Stimulated activated CD8-positive, alpha-beta memory T cell treated with anti-CD3 and anti-CD28 coated beads, Interleukin-7, amount 100 ng/mL, for 1 hour (primary cell): ENCODE measurements at regions not wholly inside any gene's neighbourhood (a gene's known extent, or its start where the extent isn't known, plus 50 kb on each side); places are given as distances from the start of the nearest gene placed in this dataset.

Experiments used
- DNase-seq, 2 donors: peaks; one replicate each; pipeline ENCODE4 v3.0.0-alpha.2; 2020; ENCODE audit warnings: low read depth in 2 of 2

DNA sequence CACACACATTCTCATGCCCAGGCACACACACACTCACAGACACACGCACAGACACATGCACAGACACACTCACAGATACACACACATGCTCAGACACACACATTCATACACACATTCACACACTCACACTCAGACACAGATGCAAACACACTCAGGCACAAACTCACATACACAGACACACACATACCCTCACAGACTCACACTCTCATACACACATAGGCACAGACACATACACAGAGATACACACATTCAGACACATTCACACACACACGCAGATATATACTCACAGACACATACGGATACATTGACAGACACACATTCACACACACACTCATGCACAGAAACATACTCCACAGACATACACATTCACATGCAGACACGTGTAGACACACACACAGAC is 89.6 kb downstream of the RBFOX3 start:
- DNase-seq, result no peak

GRCh38 chr17:79520167-79521165 is 90.4 kb downstream of the RBFOX3 start:
- DNase-seq, result no peak

GRCh38 chr17:79519601-79520000 is 91.2 kb downstream of the RBFOX3 start:
- no peak for DNase-seq

GRCh38 chr17:79518585-79519523 is 92.0 kb downstream of the RBFOX3 start:
- no peak for DNase-seq

DNA sequence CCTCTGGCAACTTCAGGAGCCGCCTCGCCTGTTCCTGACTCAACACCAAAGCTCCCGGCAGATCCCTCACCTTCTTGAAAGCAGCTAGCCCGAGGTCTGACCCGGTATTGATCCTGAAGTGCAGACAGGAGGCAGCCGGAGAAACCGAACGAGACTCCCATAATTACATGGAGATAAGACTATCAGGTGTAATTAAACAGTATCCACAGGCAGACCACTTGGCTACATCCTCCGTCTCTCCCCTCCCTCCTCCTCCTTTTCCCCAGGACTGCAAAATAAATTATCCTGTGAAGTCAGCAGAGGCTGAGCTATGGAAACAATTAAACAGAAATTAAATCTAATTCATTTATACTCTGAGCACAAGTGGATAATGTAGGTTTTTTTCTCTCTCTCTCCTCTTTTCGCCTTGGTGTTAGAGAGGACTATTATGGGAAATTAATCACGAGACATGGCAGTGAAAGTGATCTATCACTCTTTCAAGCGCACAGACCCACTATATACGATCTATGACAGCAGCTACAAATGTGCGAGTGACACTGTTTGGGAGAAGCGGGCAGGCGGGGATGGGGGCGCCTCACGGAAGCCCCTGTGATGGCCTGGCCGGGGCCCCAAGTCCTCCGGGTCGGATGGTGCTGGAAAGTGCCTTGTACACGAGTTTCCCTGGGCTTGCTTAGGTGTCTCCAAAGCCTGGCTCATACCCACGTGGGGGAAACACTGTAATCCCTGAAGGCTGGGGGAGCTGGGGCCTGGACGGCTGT is 92.8 kb downstream of the RBFOX3 start:
- no peak for DNase-seq

DNA sequence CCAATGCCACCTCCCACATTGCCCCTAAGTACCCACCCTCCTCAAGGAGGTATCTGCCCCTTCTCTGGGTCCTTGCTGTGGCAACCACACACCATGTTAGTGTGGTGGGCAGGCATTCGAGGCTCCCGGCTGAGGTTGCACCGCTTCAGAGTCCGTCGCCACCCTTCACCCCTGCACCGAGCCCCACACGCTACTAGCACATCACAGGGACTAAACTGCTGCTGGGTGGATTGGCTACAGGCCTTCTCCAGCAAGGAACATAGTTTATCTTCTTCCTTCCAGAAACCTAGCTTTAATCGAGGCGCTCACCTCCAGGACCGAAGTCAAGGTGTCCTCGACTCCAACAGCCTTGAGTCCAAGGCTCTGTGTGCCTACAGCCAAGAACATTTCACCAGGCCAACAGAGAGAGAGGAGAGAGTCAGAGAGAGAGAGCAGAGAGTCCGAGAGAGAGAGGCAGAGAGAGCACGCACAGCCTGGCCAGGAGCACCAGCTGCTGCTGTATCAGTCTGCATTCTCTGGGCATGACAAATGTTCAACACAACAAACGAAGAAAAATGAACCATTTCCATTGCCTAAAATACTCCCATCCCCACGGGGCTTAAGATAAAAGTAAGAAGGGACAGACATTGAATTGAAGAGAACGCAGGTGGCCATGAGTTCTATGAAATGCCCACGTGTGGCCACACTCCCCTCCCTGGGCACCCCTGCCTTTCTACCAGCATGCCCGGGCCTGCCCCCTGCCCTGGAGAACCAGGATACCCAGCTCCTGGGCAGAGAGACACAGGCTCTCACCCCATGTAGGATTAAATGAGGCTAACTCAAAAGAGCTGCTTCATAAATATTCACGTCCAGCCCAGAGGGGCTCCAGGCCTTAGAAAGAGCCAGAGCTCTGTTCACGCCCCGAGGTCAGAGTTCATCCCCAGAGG is 94.9 kb downstream of the RBFOX3 start:
- no peak for DNase-seq

DNA sequence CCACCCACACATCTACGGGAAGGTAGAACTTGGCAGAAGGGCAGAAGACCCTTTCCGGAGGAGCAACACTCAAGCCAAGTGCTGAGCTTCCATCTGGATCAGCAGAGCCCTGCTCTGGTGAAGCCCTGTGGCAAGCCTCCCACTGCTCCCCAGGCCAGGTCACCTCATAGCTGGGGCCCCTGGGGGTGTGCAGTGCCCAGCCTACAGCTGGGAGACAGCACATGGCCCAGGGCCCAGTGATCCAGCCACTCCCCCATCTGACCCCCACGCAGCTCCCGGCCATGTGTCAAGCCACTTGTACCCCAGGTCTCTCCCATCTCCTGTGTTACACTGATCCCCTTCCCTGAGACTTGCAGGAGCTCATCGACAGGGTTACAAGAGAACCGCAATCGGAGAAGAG is 95.7 kb downstream of the RBFOX3 start:
- DNase-seq, result no peak

DNA sequence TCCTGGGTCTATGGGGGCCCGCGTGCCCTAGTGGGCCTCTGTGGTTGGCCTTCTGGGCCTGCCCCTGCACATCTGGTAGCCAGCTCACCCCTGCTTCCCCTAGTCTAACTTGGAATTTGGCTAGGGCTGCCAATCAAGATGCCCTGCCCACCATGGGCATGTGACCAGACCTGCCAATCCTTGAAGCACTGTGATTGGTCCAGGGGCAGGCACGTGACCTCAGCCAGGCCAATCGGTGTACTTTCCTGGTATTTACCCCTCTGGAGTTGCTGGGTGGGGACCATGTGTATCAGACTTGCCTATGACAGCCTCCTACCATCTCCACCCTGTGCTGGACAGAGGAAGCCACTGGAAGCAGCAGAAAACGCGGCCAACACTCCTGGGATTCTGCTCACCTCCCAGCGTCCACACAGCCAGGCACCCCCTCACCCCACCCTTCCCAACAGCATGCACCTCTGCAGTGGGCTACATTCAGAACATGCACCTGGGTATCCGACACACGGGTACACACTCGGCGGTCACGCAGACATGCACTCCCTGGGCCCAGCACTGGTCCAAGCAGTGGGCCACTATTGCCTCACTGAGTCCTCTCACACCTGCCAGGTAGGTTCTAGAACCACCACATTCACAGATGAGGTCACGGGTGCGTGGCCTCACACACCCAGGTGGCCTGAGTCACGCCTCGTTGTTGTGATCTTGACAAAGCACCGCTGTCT is 96.9 kb downstream of the RBFOX3 start:
- DNase-seq, result no peak

DNA sequence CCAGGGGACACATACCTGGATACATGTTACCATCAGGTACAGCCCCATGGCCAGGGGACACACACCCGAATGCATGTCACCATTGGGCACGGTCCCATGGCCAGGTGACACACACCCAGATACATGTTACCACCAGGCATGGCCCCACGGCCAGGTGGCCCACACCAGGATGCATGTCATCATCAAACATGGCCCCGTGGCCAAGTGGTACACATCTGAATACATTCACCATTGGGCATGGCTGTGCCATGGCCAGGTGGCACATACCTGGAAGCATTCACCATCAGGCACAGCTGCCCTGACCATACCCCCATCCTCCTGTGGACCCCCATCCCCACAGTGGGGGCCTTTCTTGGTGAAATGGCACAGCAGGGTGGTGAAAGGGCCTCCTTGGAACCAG is 97.6 kb downstream of the RBFOX3 start:
- no peak for DNase-seq

- no peak for DNase-seq
Observed at GRCh38 chr17:79511471-79511870, 99.4 kb downstream of the RBFOX3 start.

- DNase-seq, result no peak
Observed at GRCh38 chr17:79510071-79510470, 100.8 kb downstream of the RBFOX3 start.

DNA sequence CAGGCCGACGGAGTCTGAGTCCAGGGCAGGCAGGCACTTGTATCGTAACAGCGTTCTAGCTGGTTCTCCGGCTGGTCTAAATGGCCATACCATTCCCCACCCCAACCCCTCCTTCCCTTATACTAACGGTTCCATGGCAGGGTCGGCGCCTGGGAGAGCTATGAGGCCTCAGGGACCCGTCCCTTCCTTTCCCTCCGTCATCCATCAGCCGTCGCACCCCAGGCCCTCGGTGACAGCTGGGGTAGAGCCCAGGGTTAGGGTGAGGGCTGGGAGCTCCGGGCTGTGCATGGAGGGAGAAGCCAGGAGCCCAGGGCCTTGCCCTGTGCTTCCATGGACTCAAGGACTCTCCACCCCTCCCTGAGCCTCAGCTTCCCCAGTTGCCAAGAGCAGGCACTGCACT is 101.4 kb downstream of the RBFOX3 start:
- DNase-seq, result no peak

GRCh38 chr17:79509008-79509407 is 101.8 kb downstream of the RBFOX3 start:
- DNase-seq, result no peak

GRCh38 chr17:79508291-79508716 is 102.5 kb downstream of the RBFOX3 start:
- no peak for DNase-seq

DNA sequence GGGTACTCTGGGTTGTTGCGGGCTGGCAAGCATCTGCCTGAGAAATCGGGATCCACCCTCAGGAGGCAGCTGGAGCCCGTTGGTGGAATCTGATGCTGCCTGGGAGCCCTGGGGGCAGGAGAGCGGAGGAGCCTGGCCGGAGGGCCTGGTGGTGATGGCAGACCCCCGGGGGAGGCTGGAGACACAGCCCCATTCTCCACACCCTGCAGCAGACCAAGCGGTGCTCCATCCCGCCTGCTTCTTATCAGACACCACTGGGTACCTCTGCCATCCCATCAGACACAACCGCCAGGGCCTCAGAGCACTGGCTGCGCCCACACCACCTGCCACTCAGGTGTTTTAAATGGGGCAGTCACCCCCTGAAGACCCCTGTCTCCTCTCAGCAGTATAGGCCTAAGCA is 103.9 kb downstream of the RBFOX3 start:
- no peak for DNase-seq

DNA sequence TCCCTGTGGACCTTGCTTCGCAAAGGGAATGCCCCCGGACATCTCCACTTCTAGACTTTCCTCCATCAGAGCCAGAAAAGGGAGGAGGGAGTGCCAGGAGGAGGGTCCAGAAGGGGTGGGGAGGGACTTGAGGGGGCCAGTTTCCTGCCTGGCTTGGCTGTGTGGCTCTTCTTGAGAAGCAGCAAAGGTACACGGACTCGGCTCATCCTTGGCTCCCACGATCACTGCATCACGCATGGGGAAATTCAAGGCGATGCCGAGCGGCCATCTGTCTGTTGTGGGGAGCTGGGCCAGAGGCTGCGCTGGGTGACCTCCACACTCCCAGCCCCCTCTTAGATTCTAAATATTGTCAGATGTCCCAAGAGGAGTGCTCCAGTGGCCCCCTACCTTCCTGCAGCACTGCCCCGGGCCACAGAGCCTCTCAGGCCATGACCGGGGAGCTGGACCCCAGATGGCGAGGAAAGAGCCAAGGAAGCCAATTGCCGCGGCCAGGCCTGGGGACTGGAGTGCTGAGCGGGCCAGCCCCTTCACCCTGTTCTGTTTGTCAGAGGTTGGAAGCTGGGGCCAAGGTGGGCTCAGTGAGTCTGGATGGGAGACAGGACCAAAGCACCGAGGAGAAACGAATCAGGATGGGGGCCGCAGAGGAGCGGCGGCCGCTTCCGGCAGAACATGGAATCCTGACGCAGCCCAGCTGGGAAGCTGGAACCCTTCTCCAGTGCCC is 104.5 kb downstream of the RBFOX3 start:
- DNase-seq, result no peak

- no peak for DNase-seq
Observed at GRCh38 chr17:79505199-79505598, 105.7 kb downstream of the RBFOX3 start.

DNA sequence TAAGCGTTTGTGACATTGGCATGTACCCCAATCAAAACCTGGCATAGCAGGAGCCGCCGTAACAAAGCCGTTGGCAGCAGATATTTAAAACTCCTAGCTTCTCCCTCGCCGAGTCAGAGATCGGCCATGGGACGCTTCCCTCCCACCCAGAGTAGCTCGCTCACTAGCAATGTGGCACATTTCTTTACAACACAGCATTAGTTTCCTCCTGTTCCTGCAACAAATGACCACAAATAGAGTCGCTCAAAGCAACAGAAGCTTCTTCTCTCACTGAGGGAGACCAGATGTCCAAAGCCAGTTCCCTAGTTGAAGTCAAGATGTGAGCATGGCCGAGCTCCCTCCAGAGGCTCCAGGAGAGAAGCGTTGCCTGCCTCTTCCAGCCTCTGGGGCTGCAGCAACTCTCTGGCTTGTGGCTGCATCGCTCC is 106.7 kb downstream of the RBFOX3 start:
- DNase-seq, result no peak

- no peak for DNase-seq
Observed at GRCh38 chr17:79503126-79503839, 107.6 kb downstream of the RBFOX3 start.
